Lower leg skin (tissue), 4 donors: ENCODE measurements at regions not wholly inside any gene's neighbourhood (a gene's known extent, or its start where the extent isn't known, plus 50 kb on each side); places are given as distances from the start of the nearest gene placed in this dataset.

Experiments used
- DNase-seq, 2 donors: peaks; one replicate each; pipeline ENCODE4 v3.0.0-alpha.2; 2019; ENCODE audit warnings: low spot score in 2 of 2
- H3K4me3 ChIP-seq: fragments of 200-600 bp; sonication (generic); 2 replicates; pipeline ENCODE4 v1.5.1; 2017; ENCODE audit warnings: mild to moderate bottlenecking, low read depth; ENCODE audit not compliant: poor library complexity, severe bottlenecking
- POLR2A ChIP-seq, 2 donors: fragments of 450-650 bp; IDR thresholded peaks; one replicate each; pipeline ENCODE4 v1.6.1; 2016 to 2017; ENCODE audit warnings: antibody characterized with exemption in 2 of 2, mild to moderate bottlenecking in 1 of 2, moderate library complexity in 1 of 2
- WGBS, 2 donors: methylation state at CpG; one replicate each; pipeline ENCODE4 v1.1.5; 2018; 5-methylcytosine and 5-hydroxymethylcytosine counted together
- intact Hi-C: fragments of 100-400 bp; cut with DNase I; formaldehyde crosslinking; loops from one replicate; pipeline ENCODE4 v1.15.0; 2023; ENCODE audit warnings: low total_unique reads
- TF ChIP-seq, protein P1 (sequence below), 3 donors: fragments of 450-650 bp; IDR thresholded peaks; one replicate each; pipeline ENCODE4 v1.5.1; 2016; ENCODE audit warnings: antibody characterized with exemption in 3 of 3, mild to moderate bottlenecking in 3 of 3, moderate library complexity in 2 of 3

DNA sequence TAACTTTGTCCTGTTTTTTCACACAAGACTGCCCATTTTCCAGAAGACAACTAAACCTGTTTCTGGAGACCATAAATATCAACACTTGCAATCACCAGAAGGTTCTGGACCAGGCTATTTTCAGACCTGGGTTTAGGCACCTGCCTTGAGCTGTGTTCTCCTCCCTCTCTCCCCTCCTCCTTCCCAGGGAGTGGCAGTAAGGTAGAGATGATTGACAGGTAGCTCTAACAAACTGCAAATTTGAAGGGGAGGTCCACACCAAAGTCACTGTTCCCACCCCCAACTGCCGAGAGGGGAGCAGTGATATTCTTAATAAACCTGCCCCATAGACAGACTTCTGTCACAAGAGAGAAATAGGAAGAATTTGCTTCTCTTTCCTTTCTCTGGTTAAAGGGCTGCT is 91.2 kb upstream of the BACH2 start:
- no peak overlapping the region for H3K4me3 ChIP-seq
- intact Hi-C loops, result no loop called here
- WGBS, 2 donors, result 47 to 61% methylated on average over 1 of the region's 1 CpG
- no peak for DNase-seq
- TF ChIP-seq, protein P1, sequence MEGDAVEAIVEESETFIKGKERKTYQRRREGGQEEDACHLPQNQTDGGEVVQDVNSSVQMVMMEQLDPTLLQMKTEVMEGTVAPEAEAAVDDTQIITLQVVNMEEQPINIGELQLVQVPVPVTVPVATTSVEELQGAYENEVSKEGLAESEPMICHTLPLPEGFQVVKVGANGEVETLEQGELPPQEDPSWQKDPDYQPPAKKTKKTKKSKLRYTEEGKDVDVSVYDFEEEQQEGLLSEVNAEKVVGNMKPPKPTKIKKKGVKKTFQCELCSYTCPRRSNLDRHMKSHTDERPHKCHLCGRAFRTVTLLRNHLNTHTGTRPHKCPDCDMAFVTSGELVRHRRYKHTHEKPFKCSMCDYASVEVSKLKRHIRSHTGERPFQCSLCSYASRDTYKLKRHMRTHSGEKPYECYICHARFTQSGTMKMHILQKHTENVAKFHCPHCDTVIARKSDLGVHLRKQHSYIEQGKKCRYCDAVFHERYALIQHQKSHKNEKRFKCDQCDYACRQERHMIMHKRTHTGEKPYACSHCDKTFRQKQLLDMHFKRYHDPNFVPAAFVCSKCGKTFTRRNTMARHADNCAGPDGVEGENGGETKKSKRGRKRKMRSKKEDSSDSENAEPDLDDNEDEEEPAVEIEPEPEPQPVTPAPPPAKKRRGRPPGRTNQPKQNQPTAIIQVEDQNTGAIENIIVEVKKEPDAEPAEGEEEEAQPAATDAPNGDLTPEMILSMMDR (IDR thresholded peaks at IDR 0.05), result no peak
- TF ChIP-seq POLR2A (IDR thresholded peaks at IDR 0.05), result no peak

- DNase-seq, result no peak
- TF ChIP-seq, protein P1 (IDR thresholded peaks at IDR 0.05), result no peak
- TF ChIP-seq POLR2A (IDR thresholded peaks at IDR 0.05), result no peak
- intact Hi-C loops, result no loop called here
- H3K4me3 ChIP-seq, result no peak overlapping the region
- 81 to 94% methylated on average over 5 of the region's 5 CpGs for WGBS, 2 donors
These were observed 90.7 kb upstream of the BACH2 start for GRCh38 chr6:90387383-90387775.

- H3K4me3 ChIP-seq, result no peak overlapping the region
- no peak for TF ChIP-seq POLR2A (IDR thresholded peaks at IDR 0.05)
- TF ChIP-seq, protein P1 (IDR thresholded peaks at IDR 0.05), result no peak
- 51 to 63% methylated on average over 10 of the region's 10 CpGs for WGBS, 2 donors
- intact Hi-C loops, result no loop called here
- no peak for DNase-seq
These were observed 90.0 kb upstream of the BACH2 start for GRCh38 chr6:90386399-90387382.

DNA sequence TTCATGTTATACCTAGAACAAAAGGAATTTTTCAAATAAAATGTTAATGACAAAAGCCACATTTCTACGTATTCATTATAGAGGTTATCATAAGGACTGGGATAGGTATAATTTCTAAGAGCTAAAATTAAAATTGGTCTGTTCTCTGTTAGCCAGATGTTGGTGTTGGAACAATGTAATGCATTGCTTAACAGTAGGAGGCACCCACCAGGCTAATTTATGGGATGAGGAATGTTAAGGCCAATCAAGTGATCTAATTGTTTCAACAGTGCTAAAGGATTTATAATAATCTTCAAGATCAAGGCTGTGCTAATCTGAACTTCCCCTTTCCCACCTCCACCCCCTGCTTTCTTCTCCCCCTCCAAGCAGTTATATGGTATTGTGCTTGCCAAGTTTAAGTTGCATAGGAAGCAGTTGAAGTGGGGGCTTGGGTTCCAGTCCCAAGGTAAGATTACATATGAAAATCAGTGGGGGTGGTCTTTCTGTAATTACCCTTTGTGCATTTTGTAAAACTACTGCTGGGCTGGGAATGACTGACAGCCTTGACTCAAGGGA is 89.2 kb upstream of the BACH2 start:
- intact Hi-C loops, result no loop called here
- DNase-seq, result no peak
- no peak for TF ChIP-seq POLR2A (IDR thresholded peaks at IDR 0.05)
- TF ChIP-seq, protein P1 (IDR thresholded peaks at IDR 0.05), result no peak
- WGBS, 2 donors, result 75 to 88% methylated on average over 1 of the region's 1 CpG
- no peak overlapping the region for H3K4me3 ChIP-seq

DNA sequence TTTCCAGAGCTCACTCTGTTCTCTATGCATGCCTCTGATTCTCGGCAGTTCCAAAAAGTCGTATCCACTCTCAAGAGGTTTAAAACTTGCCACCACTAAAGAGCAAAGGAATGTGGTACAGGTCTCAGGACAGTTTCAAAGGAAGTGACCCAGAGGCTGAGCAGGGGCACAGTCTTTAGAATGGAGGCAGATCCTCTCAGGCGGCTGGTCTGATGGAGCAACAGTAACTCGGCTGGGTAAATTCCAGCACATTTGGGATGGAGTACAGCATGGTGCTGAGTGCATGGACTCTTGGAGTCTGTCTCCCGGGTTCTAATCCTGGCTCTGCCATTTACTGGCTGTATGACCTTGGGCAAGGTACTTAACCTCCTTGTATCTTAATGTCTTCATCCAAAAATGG is 88.1 kb upstream of the BACH2 start:
- TF ChIP-seq POLR2A (IDR thresholded peaks at IDR 0.05), result no peak
- TF ChIP-seq, protein P1 (IDR thresholded peaks at IDR 0.05), result no peak
- no peak overlapping the region for H3K4me3 ChIP-seq
- no peak for DNase-seq
- intact Hi-C loops, result no loop called here
- WGBS, 2 donors, result 86 to 91% methylated on average over 5 of the region's 5 CpGs
